Hepatic stellate cell (primary cell): ENCODE measurements at regions not wholly inside any gene's neighbourhood (a gene's known extent, or its start where the extent isn't known, plus 50 kb on each side); places are given as distances from the start of the nearest gene placed in this dataset.

ENCODE experiments used
- DNase-seq: peaks from one replicate; pipeline ENCODE4 v3.0.0; 2011; ENCODE audit warnings: low spot score

DNA sequence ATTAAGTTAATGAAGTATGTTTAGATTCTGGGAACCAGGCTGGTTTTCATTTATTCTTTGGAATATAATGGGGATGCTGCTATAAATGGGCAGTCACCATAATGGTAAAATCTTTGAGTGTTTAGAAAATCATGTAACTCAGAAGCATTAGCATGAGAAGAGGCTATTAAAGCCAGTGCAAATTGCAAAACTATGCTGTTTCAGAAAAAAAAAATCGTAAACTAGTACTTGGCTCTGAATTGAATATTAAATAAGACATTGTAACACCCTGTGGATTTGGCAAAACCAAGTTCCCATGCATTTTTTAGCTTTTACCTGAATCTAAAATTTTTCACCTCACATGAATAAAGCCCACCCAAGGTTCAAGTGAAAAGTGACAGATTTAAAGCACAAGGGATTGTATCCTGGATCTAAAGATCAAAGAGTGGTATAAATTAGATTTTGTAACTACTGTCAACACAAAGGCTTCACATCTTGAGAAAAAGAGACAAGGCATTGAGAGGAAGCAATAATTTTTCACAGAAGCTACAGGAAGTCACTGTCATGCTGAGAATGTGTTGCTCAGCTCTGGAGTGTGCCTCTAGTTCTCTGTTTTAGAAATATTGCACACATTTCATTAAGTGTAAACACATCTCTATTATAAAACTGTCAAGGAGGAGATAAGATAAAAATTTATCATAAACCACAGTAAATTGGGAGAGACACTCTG, 142.2 kb downstream of the ABCA8 start:
- DNase-seq, result no peak

DNA sequence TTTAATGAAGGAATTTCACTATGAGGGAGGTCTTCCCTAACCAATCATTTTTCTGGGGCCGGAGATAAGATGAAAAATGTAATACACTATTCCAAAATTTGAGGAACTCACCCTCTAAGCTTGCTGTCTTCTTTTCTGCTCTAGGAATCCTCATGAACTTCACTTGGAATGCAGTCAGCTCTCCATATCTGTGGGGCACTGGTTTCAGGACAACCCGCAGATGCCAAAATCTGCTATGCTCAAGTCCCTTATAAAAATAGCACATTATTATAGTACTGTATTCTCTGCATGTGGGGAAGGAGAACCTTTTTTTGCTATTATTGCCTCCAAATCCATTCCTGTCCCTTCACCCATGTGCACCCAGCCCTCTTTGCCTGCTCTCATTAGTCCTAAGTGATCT, 146.0 kb downstream of the ABCA8 start:
- no peak for DNase-seq

DNA sequence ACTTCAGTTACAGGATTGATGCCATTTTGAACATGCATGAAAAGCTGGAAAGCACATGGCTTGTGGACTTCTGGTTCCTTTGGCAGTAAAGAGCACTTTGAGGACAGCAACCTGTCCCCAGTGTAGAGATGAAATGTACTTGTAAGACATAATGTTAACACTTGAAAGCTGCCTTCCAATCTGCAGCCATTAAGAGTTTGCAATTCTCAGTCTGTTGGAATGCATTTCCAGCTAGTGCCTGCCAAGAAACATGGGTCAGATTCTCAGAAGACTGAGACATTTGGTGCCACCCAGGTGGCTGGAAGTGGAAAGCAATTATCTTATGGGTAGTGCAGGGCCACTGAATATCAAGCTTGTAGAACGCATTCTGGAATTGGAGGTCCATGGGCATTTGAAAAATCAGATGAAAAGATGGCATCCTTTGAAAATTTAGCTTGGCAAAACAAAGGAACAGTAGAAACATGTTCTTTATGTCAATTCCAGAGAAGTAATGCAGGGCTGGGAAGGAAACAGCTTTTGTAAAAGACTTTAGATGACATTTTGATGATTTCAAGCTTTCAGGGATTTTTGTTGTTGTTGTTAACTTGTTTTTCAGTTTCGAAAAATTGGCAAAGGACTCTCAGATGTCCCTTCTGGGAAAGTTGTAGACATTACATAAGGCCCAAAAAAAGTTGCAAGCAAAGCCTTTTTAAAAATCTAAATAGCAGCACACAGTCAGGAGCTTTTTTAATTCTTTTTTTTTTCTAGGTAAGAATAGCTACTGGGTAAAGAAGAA, 147.0 kb downstream of the ABCA8 start:
- no peak for DNase-seq

DNA sequence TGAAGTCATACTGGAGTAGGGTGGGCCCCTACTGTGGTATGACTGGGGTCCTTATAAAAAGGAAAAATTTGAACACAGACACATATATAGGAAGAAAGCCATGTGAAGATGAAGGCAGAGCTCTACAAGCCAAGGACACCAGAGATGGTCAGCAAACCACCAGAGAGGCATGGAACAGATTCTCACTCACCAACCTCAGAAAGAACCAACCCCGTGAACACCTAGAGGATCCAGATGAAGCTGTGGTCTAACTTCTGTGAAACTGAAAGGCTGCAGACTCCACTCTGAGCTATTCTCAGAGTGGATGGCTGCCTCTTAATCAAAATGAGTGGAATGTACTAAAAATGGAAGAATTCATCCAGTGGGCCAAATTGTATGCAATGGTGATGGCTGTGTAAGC, 149.6 kb downstream of the ABCA8 start:
- DNase-seq, result no peak

DNA sequence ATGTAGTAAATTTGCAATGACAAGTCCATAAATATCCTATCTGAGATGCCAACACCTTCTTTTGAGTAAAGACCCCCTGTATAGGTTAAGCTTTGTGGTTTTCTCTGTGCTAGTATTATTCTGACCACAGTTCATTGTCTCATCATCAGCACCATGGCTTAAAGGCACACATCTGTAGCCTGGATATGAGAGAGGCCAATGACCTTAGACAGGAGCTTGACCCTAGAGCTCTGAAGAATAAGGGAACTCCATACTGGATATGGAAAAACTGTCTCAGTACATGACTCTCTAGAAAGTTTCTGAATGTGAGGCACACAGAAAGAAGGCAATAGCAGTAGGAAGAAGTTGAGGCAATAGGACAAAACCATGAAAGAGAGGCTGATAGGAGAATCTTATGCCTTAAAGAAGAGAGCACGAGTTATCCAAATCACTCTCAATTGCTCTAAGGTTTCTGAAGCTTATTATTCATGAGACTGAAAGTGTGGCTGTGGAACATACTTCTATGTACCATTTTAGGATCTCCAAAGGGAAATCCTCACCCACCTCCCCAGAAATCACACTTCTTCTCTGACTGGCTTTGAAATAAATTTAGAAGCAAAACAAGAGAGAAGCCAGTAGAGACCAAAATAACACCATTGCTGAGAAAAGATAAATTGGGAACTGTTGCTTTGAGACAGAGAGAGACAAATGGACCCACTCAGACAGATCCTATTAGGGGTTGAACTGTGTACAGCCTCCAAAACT, 150.2 kb downstream of the ABCA8 start:
- no peak for DNase-seq

DNA sequence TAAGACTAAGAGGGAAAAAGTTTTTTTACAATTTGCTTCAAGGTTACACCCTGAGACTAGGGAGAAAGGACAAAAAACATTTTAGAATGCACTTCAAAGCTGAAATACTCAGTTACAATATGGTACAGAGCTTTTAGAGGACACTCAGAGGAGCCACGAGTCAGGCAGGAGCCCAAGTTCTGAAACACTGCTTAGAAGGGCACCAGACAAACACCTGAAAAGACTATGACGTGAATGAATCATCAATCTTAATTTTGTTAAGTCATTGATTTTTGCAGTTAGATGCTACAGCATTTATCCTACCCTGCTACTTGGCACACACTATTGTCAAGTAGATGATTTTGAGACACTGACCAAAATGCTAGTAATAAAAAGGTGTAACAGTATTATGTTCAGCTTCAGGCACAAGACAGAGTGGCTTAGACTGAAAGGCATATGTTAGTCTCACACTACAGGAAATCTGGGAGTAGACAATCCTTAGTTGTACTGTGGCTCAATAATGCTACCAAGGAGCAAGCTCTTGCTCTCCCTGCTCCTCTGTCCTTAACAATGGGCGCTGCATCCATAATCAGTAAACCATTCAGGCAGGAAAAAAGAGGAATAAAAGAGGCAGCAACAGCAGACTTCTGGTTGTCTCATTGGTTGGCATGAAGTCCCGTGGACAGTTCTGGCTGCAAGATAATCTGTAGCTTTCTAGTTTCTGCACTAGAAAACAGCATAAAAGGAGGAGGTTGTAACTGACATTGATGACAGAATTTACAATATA, 151.8 kb downstream of the ABCA8 start:
- DNase-seq, result no peak

DNA sequence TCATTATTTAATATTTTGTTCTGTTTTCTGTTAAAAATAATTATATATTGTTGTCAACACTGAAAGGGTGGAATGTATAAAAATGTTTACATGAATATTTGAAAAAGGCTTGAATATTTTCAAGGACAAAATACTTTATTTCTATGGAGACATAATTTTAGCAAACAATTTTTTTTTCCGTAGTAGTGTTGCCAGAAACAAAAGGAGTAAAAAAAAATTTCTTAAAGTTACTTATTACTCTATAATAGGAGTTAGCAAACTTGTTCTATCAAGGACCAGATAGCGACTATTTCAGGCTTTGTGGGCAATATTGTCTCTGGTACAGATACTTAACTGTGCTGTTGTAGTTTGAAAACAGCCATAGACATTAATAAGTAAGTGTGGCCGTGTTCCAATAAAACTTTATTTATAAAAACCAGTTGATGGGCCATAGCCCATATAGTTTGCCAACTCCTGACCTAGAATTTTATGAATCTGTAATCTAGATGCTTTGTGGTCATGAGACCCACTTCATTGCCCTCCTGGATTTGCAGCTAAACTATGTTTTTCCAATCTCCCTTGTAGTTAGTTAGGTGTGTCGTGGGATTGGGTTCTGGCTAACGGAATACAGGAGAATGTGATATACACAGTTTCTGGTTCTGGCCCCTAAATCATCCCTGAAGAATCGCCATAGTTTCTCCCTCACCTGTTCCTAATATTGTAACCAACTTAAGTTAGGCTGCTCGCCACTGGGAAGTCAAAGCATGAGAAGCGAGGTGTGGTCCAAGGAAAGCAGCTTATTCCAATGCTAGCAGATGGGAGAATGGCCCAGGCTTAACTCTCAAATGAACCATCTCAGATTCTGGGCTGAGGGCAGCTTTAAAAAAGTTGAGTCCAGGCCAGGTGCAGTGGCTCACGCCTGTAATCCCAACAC, 153.6 kb downstream of the ABCA8 start:
- no peak for DNase-seq

DNA sequence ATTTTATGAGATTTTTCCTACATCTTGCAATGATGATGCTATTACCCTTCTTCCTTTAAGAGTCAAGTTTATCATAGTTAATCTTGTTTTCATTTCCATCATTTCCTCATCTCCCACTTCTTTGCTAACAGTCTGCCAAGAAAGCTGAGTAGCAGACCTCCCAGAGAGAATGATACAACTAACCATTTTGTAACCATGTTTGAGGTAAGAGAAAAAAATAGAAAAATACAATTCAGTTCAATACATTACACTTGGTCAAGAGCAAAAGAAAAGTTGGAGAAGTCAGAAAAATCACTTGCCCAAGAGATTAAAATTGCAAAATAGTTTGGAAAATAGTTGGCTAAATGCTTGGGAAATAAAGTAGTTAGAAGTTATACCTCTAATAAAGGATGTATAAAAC, 154.4 kb downstream of the ABCA8 start:
- no peak for DNase-seq

DNA sequence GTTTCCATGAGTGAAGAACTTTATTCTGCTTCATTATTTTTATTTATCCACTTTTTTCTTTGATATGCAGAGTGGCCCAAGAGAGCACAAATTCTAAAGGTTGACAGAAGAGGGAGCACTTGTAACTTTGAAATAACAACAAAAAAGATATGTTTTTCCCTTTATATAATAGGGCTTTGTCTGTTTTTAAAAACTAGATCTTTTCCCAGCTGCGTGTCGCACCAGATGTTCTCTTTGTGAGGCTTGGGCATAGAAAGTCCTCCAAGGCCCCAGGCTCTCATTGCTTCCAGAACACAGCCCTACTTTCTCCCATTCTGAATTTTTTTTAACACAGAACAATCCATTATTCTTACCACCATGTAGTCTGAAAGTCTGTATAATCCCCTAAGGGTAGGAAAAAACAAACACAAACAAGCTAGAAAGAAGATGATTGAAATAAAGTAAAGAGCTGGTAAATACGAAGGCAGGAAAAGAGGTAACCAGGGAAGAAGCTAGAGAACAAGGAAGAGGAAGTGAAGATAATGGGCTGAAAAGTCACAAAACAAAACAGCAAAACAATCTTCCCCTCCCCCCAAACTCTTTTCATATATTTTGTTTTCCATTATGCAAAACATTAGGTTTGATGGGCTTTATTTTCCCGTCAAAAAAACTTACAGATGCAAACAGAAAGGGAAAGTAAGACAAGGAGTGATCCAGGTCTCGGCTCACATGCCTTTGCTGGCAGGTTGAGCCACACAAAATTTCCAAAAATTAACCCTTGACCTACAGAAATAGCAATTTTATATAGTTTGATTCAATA, 160.4 kb downstream of the ABCA8 start:
- DNase-seq, result no peak

DNA sequence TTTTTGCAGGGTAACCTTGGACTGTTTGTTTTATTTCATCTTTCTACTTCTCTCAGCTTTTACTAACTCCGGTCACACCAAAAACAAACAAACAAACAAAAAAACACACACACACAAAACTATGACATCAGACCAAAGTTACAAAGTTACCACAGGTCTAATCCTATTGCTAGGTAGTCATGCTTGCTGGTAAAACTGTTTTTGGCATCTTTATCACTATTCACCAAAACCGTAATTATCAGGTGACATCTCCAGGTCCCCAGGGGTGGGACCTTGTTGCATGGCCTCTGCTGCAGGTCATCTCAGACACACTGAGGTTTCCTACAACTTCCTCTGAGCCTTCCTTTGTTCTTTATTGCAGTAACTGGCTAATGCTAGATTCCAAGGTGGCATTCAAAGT, 162.3 kb downstream of the ABCA8 start:
- DNase-seq, result no peak

DNA sequence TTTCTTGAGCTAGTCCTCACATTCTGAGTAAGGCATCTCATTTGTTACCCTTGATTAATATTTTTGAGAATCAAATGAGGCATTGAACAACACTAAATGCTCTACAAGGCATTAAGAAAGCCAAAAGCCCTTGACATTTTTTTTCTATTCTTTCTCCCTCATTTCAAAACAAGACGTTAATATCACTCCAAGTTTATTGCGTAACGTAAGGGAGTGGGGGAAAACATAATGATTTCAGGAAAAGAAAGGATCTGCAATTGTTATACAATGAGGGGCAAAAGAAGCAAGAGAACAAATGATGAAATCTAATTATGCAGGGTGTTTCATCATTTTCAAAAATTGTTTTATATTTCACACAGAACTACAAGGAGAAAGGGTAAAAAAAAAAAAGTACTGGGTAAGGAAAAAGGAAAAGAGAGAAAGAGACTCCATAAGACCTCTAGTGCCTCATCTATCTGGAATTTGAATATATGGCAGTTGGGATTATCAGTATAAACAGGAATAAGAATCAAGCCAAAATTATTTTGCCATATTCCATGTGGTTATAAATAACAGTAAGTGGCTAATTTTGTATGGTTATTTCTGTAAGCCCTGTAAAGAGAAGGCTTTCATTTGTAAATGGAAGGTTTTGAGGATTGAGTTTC, 163.0 kb downstream of the ABCA8 start:
- no peak for DNase-seq

DNA sequence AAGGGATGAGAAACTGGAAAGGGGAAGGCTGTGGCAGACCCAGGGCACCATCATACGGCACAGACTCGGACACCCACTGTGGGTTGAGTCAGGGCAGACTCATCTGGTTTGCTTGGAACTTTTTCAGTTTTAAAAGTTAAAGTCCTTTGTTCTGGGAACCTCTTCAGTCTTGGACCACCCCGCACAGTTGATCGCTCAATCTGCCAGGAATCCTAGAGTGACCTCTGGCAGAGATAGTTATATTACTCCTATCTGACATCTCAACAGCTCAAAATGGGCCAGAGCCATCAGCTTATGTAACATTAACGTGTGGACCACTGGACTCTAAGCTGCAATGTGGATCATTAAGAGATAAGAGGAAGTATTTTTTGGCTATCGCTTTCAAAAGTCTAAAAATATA, 164.3 kb downstream of the ABCA8 start:
- DNase-seq, result no peak

DNA sequence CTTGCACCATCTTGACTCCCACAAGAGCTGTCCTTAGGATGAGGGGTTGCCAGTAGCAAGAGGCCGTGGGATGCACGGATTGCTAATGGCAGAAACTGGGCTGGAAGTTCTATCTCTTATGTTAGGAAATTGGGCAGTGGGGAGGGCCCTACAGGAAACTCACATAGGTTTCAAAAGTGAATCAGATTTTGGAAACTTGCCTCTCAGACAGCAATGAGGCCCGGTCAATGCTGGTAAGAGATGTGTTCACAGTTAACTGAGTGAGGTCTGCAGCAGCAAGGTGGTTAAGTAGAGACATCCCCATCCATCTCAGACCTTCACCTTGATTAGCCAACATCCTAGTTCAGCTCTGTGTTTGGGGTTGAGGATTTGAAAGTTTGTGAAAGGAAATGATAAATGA, 164.7 kb downstream of the ABCA8 start:
- DNase-seq, result no peak

DNA sequence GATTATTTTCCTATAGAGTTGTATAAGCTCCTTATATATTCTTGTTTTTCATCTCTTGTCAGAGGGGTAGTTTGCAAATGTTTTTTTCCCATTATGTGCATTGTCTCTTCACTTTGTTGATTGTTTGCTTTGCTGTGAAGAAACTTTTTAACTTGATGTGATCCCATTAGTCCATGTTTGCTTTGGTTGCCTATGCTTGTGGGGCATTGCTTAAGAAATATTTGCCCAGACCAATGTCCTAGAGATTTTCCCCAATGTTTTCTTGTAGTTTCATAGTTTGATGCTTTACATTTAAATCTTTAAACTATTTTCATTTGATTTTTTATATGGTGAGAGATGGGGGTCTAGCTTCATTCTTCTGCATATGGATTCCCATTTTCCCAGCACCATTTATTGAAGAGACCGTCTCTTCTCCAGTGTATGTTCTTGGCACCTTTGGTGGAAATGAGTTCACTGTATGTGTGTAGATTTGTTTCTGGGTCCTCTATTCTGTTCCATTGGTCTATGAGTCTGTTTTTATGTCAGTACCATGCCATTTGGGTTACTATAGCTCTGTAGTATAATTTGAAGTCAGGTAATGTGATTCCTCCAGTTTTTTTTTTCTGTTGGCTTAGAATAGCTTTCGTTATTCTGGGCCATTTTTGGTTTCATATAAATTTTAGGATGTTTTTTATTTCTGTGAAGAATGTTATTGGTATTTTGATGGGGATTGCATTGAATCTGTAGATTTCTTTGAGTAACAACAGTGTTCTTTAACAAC, 165.8 kb downstream of the ABCA8 start:
- no peak for DNase-seq

DNA sequence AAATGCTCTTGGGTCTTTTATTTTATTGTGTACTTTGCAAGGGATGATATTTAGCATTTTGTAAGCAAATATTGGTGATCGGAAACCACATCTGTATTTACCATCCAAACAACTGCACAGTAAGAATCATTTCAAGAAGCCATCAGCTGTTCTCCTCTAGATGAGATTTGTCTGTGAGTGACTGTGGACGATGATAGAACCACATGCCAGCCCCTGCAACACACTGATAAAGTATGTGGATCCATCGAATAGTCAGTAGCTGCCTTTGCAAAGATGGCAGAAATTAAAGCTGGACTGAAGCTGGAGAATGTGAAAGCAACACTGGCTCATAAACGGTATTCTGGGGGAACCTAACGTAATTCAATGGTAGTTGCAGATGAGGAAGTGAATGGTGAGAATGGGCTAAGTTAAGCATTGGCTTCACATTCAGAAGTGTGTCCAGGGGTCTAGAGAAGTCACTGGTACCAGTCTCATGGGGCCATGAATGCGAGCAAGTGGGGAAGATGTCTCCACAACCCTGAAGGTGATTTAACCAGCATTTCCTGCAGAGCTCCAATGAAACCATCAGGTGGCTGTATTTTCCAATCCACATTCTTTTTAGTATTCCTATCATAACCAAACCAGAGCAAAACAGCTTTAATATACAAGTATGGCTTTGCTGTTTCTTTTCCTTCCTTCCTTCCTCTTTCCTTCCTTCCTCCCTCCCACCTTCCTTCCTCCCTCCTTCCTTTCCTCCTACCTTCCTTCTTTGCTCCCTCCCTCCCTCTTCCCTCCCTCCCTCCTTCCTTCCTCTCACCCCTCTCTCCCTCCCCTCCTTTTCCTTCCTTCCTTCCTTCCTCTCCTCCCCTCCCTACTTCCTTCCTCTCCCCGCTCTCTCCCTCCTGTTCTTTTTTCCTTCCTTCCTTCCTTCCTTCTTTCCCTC, 169.4 kb downstream of the ABCA8 start:
- no peak for DNase-seq

DNA sequence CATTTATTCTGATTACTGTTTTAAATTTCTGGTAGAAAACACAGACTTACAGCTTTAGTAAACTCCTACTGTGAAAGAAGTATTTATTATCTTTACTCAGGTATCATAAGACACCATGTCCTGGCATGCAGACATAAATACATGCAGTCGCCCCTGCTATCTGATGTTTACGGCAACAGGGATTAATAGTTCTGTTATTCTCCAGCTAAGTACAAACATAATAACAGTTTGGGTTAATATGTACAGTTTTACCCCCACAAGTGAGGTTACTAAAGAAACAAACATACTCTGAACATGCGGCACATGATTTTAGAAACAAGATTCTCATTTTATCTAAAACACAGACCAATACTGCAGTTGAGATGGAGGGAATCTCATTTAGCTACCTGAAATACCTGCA, 170.8 kb downstream of the ABCA8 start:
- DNase-seq, result no peak

DNA sequence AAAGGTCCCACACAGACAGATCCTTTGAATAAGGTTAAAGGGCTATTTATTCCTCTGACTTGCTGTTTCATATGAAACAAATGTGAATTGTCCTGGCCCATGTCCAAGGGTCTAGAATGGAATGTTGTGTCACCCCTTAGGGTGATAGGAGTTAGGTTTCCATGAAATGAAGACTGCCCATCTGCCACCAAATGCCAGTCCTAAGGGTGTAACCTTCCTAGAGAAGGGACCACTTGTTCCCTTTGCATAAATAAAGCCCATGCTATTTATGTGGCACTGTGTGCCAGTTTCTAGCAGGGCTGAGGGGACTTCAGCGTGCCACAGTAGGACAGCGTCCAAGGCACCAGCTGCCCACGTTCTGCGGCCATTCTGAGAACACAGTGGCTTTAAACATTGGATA, 171.3 kb downstream of the ABCA8 start:
- no peak for DNase-seq

DNA sequence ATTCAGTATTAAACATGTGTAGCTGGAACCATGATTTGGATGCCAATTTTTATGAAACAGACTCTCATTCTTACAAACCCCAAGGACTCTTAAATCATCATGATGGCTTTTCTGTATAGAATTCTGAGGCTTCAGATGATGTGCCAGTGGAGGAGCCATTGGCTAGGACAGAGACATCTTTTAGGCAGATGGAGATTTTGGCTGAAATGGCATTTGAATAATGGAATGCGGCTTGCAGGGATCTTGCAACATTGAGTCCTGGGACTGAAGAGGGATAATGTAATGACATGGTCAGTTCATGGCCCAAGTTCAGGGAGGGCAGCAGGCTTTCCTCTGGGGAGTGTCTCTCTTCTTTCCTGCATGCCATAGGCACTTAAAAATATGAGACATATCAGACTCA, 172.4 kb downstream of the ABCA8 start:
- no peak for DNase-seq
